ENCODE measurements at regions not wholly inside any gene's neighbourhood (a gene's known extent, or its start where the extent isn't known, plus 50 kb on each side); places are given as distances from the start of the nearest gene placed in this dataset.

DNA sequence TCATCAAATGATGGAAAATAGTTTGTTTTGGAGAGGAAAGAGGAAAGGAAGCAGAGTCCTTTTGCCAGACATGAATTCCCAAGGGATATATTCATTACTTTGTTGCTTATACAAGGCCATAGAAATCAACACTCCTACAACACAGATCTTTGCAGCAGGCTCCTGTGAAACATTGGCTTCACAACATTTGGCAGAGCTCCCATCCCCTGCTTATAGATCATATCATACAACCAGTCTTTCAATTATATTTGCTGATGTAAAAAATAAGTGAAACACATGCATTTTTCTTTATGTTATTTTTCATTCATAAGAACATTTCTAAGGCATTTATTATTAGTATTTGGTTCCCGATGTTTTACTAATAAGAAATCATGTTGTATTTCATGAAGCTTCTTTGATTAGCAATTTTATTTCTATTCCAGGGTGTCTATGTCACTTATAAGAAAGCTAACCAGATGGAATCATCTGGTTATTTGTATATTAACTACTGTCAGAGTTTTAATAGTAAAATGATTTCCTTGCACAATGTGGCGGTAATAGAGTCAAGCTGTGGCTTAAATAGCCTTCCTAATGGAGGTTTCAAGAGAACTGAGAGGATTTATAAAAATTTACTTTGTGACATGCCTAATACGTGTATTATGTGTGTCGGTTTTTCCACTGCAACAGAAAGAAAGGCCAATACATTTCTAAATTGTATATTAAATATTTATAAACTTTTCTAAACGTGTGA is 470.3 kb upstream of the NCAM2 start:
- no peak for TF ChIP-seq POLR2A (IDR thresholded peaks at IDR 0.05; ENCODE audit: low read depth)
- no peak for TF ChIP-seq CTCF (IDR thresholded peaks at IDR 0.05)
- no peak for TF ChIP-seq POLR2AphosphoS5 (IDR thresholded peaks at IDR 0.05)
- TF ChIP-seq EP300 (IDR thresholded peaks at IDR 0.05) = no peak
